Tibial nerve (tissue), 4 donors: ENCODE measurements at regions not wholly inside any gene's neighbourhood (a gene's known extent, or its start where the extent isn't known, plus 50 kb on each side); places are given as distances from the start of the nearest gene placed in this dataset.

Experiments
- CTCF ChIP-seq, 5 experiments: fragments of 200-600 bp in 3 of 5; fragments of 450-650 bp in 2 of 5; sonication (generic) in 3 of 5; IDR thresholded peaks; one replicate each; pipeline ENCODE4 v1.5.1; 2016 to 2019; ENCODE audit warnings: antibody characterized with exemption in 5 of 5, mild to moderate bottlenecking in 3 of 5, moderate library complexity in 2 of 5
- EP300 ChIP-seq, 2 donors: sonication (generic); formaldehyde crosslinking; IDR thresholded peaks; one replicate each; pipeline ENCODE4 v1.6.1; 2017; ENCODE audit warnings: antibody characterized with exemption in 2 of 2, mild to moderate bottlenecking in 1 of 2
- POLR2A ChIP-seq, 2 donors: fragments of 450-650 bp; IDR thresholded peaks; one replicate each; pipeline ENCODE4 v1.6.1; 2017; ENCODE audit warnings: antibody characterized with exemption in 2 of 2, mild to moderate bottlenecking in 2 of 2, moderate library complexity in 2 of 2

- TF ChIP-seq CTCF (IDR thresholded peaks at IDR 0.05) = no peak
- no peak for TF ChIP-seq POLR2A (IDR thresholded peaks at IDR 0.05)
- TF ChIP-seq EP300 (IDR thresholded peaks at IDR 0.05) = no peak
Observed at GRCh38 chr5:60415443-60415842, 284.5 kb downstream of the DEPDC1B start.
